ENCODE measurements at regions not wholly inside any gene's neighbourhood (a gene's known extent, or its start where the extent isn't known, plus 50 kb on each side); places are given as distances from the start of the nearest gene placed in this dataset.

DNA sequence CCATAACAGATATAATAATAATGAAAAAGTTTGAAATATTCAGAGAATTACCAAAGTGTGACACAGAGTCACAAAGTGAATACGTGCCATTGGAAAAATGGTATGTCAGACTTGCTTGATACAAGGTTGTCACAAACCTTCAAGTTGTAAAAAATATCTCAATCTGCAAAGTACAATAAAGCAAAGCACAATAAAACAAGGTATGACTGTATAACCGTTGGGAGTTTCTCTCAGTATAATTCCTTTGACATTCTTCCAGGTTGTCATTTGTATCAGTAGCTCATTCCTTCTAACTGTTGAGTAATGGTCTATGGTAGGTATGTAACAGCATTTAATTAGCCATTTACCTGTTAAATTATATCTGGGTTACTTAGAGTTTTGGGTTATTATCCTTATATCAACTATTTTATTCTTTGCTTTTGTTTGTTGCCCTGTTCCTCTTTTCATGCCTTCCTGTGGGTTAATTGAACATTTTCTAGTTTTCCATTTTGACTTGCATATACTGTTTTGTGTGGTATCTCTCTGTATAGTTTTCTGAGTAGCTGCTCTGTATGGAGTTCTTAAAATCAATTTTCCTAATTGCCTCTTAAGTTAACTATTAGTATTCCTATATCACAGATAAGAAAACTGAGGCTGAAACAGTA lies 112.5 kb downstream of the SUCNR1 start (continued):
- no peak for TF ChIP-seq GTF2F1 (IDR thresholded peaks at IDR 0.05; ENCODE audit: borderline replicate concordance, low read depth, low read length)
- no peak for TF ChIP-seq RFX5 (IDR thresholded peaks at IDR 0.05; ENCODE audit: borderline replicate concordance, low read depth, low read length)
- TF ChIP-seq EGR1 (IDR thresholded peaks at IDR 0.05; ENCODE audit: borderline replicate concordance, low read depth, low read length) = no peak
- no peak for TF ChIP-seq CHD2 (IDR thresholded peaks at IDR 0.05; ENCODE audit: low read length)
